GM12872 (cell line): ENCODE measurements at regions not wholly inside any gene's neighbourhood (a gene's known extent, or its start where the extent isn't known, plus 50 kb on each side); places are given as distances from the start of the nearest gene placed in this dataset.

Experiments used
- CTCF ChIP-seq: IDR thresholded peaks from 3 replicates; pipeline ENCODE4 v1.5.1; 2011; ENCODE audit warnings: low read depth, mild to moderate bottlenecking, low read length, moderate library complexity; ENCODE audit not compliant: insufficient read depth

DNA sequence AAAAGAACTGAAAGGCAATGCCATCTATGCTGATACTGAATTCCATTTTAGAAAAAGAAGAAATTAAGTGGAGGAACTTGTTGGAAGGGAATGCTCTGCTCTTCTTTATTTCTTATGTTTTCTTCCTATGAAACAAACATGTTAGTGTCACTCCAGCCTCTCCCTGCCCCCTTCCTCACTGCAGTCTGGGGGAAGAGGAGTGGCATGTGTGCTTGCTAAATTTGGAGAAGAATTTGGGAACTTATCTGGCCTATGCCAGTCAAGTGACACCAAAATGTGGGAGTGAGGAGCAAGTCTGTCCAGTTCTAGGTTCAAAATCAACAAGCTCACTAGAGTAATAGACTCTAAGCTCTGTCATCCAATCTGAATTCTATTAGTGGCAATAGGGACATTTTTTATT lies 214.6 kb downstream of the RBM26 start:
- no peak for TF ChIP-seq CTCF

DNA sequence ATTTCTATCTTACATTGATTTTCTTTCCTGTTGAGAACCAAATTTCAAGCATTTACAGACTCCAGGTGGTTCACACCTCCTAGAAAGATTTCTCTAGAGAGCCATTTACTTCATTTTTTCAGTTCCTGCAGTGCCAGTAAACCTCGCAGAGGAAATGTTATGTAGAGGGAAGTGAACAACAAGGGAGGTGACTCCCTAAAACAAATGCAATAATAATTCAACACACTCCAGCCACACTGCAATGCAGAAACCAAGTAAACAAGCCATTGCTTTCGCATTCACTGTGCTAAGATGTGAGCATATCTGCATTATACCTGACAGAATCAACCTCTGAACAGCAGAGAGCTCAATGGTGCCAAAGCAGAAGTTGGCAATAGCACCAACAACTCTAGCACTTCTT lies 215.1 kb downstream of the RBM26 start:
- TF ChIP-seq CTCF, result no peak

GRCh38 chr13:79187917-79188690 lies 218.0 kb downstream of the RBM26 start:
- TF ChIP-seq CTCF, result no peak

- no peak for TF ChIP-seq CTCF
These were observed 220.5 kb downstream of the RBM26 start for GRCh38 chr13:79185580-79185979.

- no peak for TF ChIP-seq CTCF
These were observed 222.8 kb downstream of the RBM26 start for GRCh38 chr13:79183231-79183630.

DNA sequence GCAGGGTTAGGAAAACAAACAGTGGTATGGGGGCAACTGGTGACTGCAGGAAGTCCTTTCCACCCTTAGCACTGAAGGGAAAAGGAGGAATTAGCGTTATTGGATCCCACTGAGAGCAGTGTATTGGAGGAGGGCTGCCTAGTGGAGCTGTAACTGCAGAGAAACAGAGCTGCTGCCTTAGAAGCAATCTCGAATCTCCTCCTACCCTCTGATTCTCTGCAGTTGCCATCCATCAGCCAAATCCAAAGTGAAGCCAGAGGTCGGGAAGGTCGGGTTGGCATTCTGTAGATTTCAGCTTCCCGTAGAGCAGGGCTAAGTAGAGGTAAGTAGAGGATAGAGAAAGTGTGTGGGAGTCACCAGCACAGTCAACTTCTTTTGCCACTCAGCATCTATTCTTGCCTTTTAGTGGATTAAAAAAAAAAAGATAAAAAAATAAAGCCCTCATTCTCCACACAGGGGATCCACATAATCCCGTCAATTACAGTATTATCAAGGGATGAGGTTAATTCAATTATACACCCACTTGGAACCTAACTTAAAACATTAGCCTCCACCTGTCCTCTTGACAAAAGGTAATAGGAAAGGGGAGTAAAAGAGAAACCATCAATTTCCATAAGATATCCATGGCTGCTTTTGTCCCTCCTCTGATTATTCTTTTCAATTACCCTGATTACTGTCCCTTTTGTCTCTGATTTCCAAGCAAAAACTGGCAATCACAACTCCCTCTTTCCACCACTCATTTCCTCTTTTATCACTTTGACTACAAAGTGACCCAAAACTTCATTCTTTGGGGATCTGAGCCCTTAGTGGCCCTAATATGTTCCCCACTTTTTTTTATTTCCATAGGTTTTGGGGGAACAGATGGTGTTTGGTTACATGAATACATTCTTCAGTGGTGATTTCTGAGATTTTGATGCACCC lies 234.7 kb downstream of the RBM26 start:
- no peak for TF ChIP-seq CTCF

DNA sequence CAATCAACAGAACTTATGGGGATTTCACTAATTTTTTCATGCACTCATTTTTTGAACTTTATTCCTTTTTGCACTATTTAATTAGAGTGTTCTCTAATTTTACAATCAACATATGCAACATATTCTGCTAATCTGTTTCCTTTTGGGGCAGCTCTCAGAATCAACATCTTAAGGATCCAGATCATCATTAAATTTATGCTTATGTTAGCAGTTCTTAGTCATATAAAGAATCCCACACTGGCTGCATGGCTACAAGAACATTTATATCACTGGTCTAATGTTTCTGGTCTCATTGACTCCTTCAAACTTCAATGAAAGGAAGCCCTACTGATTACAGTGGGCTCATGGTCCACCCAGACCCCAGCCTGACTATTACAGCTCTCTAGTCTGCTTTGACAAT lies 245.2 kb downstream of the RBM26 start:
- TF ChIP-seq CTCF, result no peak
